RWPE1 (cell line): ENCODE measurements at regions not wholly inside any gene's neighbourhood (a gene's known extent, or its start where the extent isn't known, plus 50 kb on each side); places are given as distances from the start of the nearest gene placed in this dataset.

Experiments used
- CTCF ChIA-PET: fragments of 350-600 bp; sonication (Branson Sonifier 250); formaldehyde crosslinking; extraction: SDS; loops from one replicate; lab custom pipeline; 2021; lab: Yijun Ruan, JAX
- POLR2A ChIA-PET: fragments of 400-600 bp; formaldehyde crosslinking; extraction: SDS; loops from one replicate; lab custom pipeline; 2020; ENCODE audit warnings: antibody characterized with exemption; ENCODE audit not compliant: low non-redundant PET; lab: Yijun Ruan, JAX
- DNase-seq: peaks from one replicate; pipeline ENCODE4 v3.0.0; 2012; ENCODE audit warnings: low spot score
- H3K27ac ChIP-seq: fragments of 450-650 bp; 2 replicates; pipeline ENCODE4 v1.5.1; 2017
- CTCF ChIP-seq: fragments of 450-650 bp; conservative IDR thresholded peaks from 2 replicates; pipeline ENCODE4 v1.5.1; 2017; ENCODE audit warnings: low read depth, mild to moderate bottlenecking

GRCh38 chr10:20648263-20648874 lies 248.7 kb downstream of the NEBL start:
- no peak for TF ChIP-seq CTCF
- POLR2A ChIA-PET, result no interaction called here
- H3K27ac ChIP-seq, result no peak overlapping the region
- CTCF ChIA-PET, result interaction anchor here (0.6 kb wide), 1 partner anchor 83 kb away, joined by 4 read pairs; no protein-coding TSS in a partner anchor
- no peak for DNase-seq

- CTCF ChIA-PET, result interaction anchor here (0.6 kb wide), 1 partner anchor 84 kb away, joined by 4 read pairs; no protein-coding TSS in a partner anchor
- POLR2A ChIA-PET, result no interaction called here
- TF ChIP-seq CTCF, result no peak
Observed at GRCh38 chr10:20647756-20648155, 249.4 kb downstream of the NEBL start.

GRCh38 chr10:20644421-20644820 lies 252.7 kb downstream of the NEBL start:
- ChIA-PET CTCF (interaction anchor here (0.5 kb wide), 1 partner anchor 686 kb away, joined by 3 read pairs; no protein-coding TSS in a partner anchor), POLR2A (no interaction called here)
- H3K27ac ChIP-seq, result no peak overlapping the region
- no peak for TF ChIP-seq CTCF
- no peak for DNase-seq

More at GRCh38 chr10:20647756-20648155, 249.4 kb downstream of the NEBL start:
- H3K27ac ChIP-seq, result no peak overlapping the region
- no peak for DNase-seq

GRCh38 chr10:20641605-20642004 lies 255.5 kb downstream of the NEBL start:
- CTCF ChIA-PET, result no interaction called here

GRCh38 chr10:20635570-20635969 lies 261.5 kb downstream of the NEBL start:
- TF ChIP-seq CTCF, result no peak
- ChIA-PET CTCF (no interaction called here), POLR2A (no interaction called here)
- no peak for DNase-seq
- no peak overlapping the region for H3K27ac ChIP-seq

More at GRCh38 chr10:20641605-20642004, 255.5 kb downstream of the NEBL start:
- DNase-seq, result no peak
- POLR2A ChIA-PET, result no interaction called here
- no peak for TF ChIP-seq CTCF
- no peak overlapping the region for H3K27ac ChIP-seq

- no peak for DNase-seq
- POLR2A ChIA-PET, result no interaction called here
- CTCF ChIA-PET, result no interaction called here
- TF ChIP-seq CTCF, result no peak
- H3K27ac ChIP-seq, result no peak overlapping the region
Observed at GRCh38 chr10:20634839-20635238, 262.3 kb downstream of the NEBL start.
